OCI-LY1 (cell line): ENCODE measurements at regions not wholly inside any gene's neighbourhood (a gene's known extent, or its start where the extent isn't known, plus 50 kb on each side); places are given as distances from the start of the nearest gene placed in this dataset.

Experiments used
- H2AFZ ChIP-seq: fragments of 200-600 bp; sonication (generic), shearing (Covaris generic); 2 replicates; pipeline ENCODE4 v1.6.0; 2014; ENCODE audit warnings: antibody characterized with exemption, mild to moderate bottlenecking, low read length
- H3F3A ChIP-seq: fragments of 200-600 bp; sonication (generic), shearing (Covaris generic); 2 replicates; pipeline ENCODE4 v1.6.0; 2014; ENCODE audit warnings: mild to moderate bottlenecking, antibody characterized with exemption, low read length, moderate library complexity; ENCODE audit not compliant: insufficient read depth
- H3K27ac ChIP-seq: fragments of 200-600 bp; sonication (generic); 2 replicates; pipeline ENCODE4 v1.5.1; 2014; ENCODE audit warnings: low read length, mixed run types, mild to moderate bottlenecking, low read depth; ENCODE audit not compliant: poor library complexity, severe bottlenecking
- H3K27me3 ChIP-seq: fragments of 200-600 bp; sonication (generic); 2 replicates; pipeline ENCODE4 v1.6.0; 2014; ENCODE audit warnings: antibody characterized with exemption, mild to moderate bottlenecking, low read length, moderate library complexity; ENCODE audit not compliant: insufficient read depth
- H3K36me3 ChIP-seq: fragments of 200-600 bp; sonication (generic); 2 replicates; pipeline ENCODE4 v1.6.1; 2014; ENCODE audit warnings: mild to moderate bottlenecking, antibody characterized with exemption, low read length, moderate library complexity, mixed read lengths; ENCODE audit not compliant: insufficient read depth
- H3K4me1 ChIP-seq: fragments of 200-600 bp; sonication (generic); 2 replicates; pipeline ENCODE4 v1.5.1; 2014; ENCODE audit warnings: mild to moderate bottlenecking, low read length, moderate library complexity; ENCODE audit not compliant: insufficient read depth, severe bottlenecking
- H3K4me2 ChIP-seq: fragments of 200-600 bp; sonication (generic), shearing (Covaris generic); 2 replicates; pipeline ENCODE4 v1.6.1; 2014; ENCODE audit warnings: low read length
- H3K4me3 ChIP-seq: fragments of 200-600 bp; sonication (generic); 2 replicates; pipeline ENCODE4 v1.5.1; 2014; ENCODE audit warnings: low read length, low read depth, mild to moderate bottlenecking, mixed read lengths; ENCODE audit not compliant: poor library complexity, severe bottlenecking
- H3K79me2 ChIP-seq: fragments of 200-600 bp; shearing (Covaris generic); 2 replicates; pipeline ENCODE4 v1.6.1; 2016; ENCODE audit warnings: mixed run types, low read length, mixed read lengths; ENCODE audit not compliant: insufficient read depth
- H3K9ac ChIP-seq: fragments of 200-600 bp; sonication (generic), shearing (Covaris generic); 2 replicates; pipeline ENCODE4 v1.6.1; 2014; ENCODE audit warnings: mild to moderate bottlenecking, low read length, mixed read lengths
- H3K9me2 ChIP-seq: fragments of 200-600 bp; sonication (generic), shearing (Covaris generic); 2 replicates; pipeline ENCODE4 v1.6.1; 2014; ENCODE audit warnings: low read depth, mild to moderate bottlenecking, low read length, mixed read lengths
- H3K9me3 ChIP-seq: fragments of 200-600 bp; shearing (Covaris generic); 2 replicates; pipeline ENCODE4 v1.6.1; 2014; ENCODE audit warnings: low read length, mixed read lengths
- H4K20me1 ChIP-seq: fragments of 200-600 bp; sonication (generic), shearing (Covaris generic); 2 replicates; pipeline ENCODE4 v1.6.0; 2016; ENCODE audit warnings: mild to moderate bottlenecking, low read length; ENCODE audit not compliant: insufficient read depth
- EZH2 ChIP-seq: fragments of 200-600 bp; sonication (generic), shearing (Covaris generic); IDR thresholded peaks from 2 replicates; pipeline ENCODE4 v1.8.0; 2017; ENCODE audit warnings: borderline replicate concordance, mixed run types, mild to moderate bottlenecking, antibody characterized with exemption, low read length, moderate library complexity, mixed read lengths
- TF ChIP-seq, protein P1 (sequence below): fragments of 200-600 bp; sonication (generic), shearing (Covaris generic); IDR thresholded peaks from 2 replicates; pipeline ENCODE4 v1.5.1; 2017; ENCODE audit warnings: mild to moderate bottlenecking, antibody characterized with exemption, low read length, moderate library complexity, mixed read lengths

GRCh38 chr13:31504918-31505317 lies 234.4 kb upstream of the RXFP2 start:
- no peaks in the 10 kb centered on the region for H3K27me3 ChIP-seq
- no peaks in the 10 kb centered on the region for H3F3A ChIP-seq
- no peak overlapping the region for H3K4me2 ChIP-seq
- H3K4me1 ChIP-seq = no peaks in the 10 kb centered on the region
- H3K79me2 ChIP-seq = no peaks in the 10 kb centered on the region
- no peak overlapping the region for H3K27ac ChIP-seq
- H2AFZ ChIP-seq = no peak overlapping the region
- no peaks in the 10 kb centered on the region for H3K9me2 ChIP-seq
- no peak overlapping the region for H3K4me3 ChIP-seq
- no peaks in the 10 kb centered on the region for H4K20me1 ChIP-seq
- no peaks in the 10 kb centered on the region for H3K9me3 ChIP-seq
- H3K9ac ChIP-seq = no peak overlapping the region
- TF ChIP-seq, protein P1, sequence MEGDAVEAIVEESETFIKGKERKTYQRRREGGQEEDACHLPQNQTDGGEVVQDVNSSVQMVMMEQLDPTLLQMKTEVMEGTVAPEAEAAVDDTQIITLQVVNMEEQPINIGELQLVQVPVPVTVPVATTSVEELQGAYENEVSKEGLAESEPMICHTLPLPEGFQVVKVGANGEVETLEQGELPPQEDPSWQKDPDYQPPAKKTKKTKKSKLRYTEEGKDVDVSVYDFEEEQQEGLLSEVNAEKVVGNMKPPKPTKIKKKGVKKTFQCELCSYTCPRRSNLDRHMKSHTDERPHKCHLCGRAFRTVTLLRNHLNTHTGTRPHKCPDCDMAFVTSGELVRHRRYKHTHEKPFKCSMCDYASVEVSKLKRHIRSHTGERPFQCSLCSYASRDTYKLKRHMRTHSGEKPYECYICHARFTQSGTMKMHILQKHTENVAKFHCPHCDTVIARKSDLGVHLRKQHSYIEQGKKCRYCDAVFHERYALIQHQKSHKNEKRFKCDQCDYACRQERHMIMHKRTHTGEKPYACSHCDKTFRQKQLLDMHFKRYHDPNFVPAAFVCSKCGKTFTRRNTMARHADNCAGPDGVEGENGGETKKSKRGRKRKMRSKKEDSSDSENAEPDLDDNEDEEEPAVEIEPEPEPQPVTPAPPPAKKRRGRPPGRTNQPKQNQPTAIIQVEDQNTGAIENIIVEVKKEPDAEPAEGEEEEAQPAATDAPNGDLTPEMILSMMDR = no peak
- TF ChIP-seq EZH2 = no peak
- no peaks in the 10 kb centered on the region for H3K36me3 ChIP-seq

DNA sequence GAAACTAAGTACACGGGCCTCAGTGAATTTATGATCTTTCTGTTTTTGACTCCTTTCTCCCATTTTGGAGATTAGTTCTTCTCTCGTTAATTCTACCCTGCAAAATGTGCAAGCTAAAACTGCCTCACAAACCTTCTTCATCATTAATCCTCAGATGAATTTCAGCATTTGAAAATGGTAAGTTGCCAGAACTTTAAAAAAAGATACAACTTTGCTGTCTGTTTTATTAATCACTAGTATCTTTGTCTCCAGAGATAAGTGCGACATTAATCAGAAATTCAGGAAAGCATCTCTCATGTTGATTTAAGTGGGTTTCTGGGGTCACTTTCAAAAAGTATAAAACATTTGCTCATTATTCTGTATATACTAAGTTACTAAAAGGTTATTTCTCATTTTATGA lies 227.0 kb upstream of the RXFP2 start:
- no peaks in the 10 kb centered on the region for H3F3A ChIP-seq
- no peak overlapping the region for H3K4me2 ChIP-seq
- H3K36me3 ChIP-seq = no peaks in the 10 kb centered on the region
- H3K27me3 ChIP-seq = no peaks in the 10 kb centered on the region
- H3K9ac ChIP-seq = no peak overlapping the region
- TF ChIP-seq, protein P1 = no peak
- no peak for TF ChIP-seq EZH2
- no peaks in the 10 kb centered on the region for H3K4me1 ChIP-seq
- no peak overlapping the region for H2AFZ ChIP-seq
- no peak overlapping the region for H3K4me3 ChIP-seq
- H3K9me3 ChIP-seq = no peaks in the 10 kb centered on the region
- no peaks in the 10 kb centered on the region for H3K9me2 ChIP-seq
- H3K27ac ChIP-seq = no peak overlapping the region
- H4K20me1 ChIP-seq = no peaks in the 10 kb centered on the region
- no peaks in the 10 kb centered on the region for H3K79me2 ChIP-seq

- Histone ChIP-seq H3K79me2 (no peaks in the 10 kb centered on the region), H2AFZ (no peak overlapping the region), H3K9me3 (no peaks in the 10 kb centered on the region), H3K4me2 (no peak overlapping the region), H3K4me1 (no peaks in the 10 kb centered on the region), H3K4me3 (no peak overlapping the region), H3K9ac (no peak overlapping the region), H3K36me3 (no peaks in the 10 kb centered on the region), H4K20me1 (no peaks in the 10 kb centered on the region), H3K9me2 (no peaks in the 10 kb centered on the region), H3K27me3 (no peaks in the 10 kb centered on the region), H3K27ac (no peak overlapping the region), H3F3A (no peaks in the 10 kb centered on the region)
- TF ChIP-seq, protein P1 = no peak
- no peak for TF ChIP-seq EZH2
Measured at GRCh38 chr13:31514932-31515331, 224.4 kb upstream of the RXFP2 start.
